HEK293 (cell line): ENCODE measurements at regions not wholly inside any gene's neighbourhood (a gene's known extent, or its start where the extent isn't known, plus 50 kb on each side); places are given as distances from the start of the nearest gene placed in this dataset.

Experiments
- CTCF ChIA-PET: fragments of 350-600 bp; formaldehyde crosslinking; extraction: SDS; loops from one replicate; lab custom pipeline; 2021; ENCODE audit warnings: antibody characterized with exemption; lab: Yijun Ruan, JAX
- POLR2A ChIA-PET: fragments of 300-600 bp; formaldehyde crosslinking; extraction: SDS; loops from one replicate; lab custom pipeline; 2020; ENCODE audit warnings: antibody characterized with exemption, inconsistent platforms; lab: Yijun Ruan, JAX
- H3K27ac ChIP-seq: fragments of 200-500 bp; sonication (Bioruptor generic); 2 replicates; pipeline ENCODE4 v1.5.1; 2014; ENCODE audit warnings: low read depth, low read length, control low read depth, inconsistent platforms; ENCODE audit errors: extremely low read depth
- H3K36me3 ChIP-seq, 2 experiments: fragments of 200-500 bp in 1 of 2; sonication (Bioruptor generic) in 1 of 2; 1 replicate in 1 of 2; 2 replicates in 1 of 2; pipeline ENCODE4 v1.5.1; 2014 to 2017; ENCODE audit warnings: inconsistent platforms in 2 of 2, low read length in 2 of 2; ENCODE audit not compliant: control insufficient read depth in 2 of 2, insufficient read depth in 1 of 2
- H3K4me1 ChIP-seq: fragments of 200-500 bp; sonication (Bioruptor generic); 2 replicates; pipeline ENCODE4 v1.5.1; 2014; ENCODE audit warnings: mild to moderate bottlenecking, low read length, inconsistent platforms; ENCODE audit not compliant: control insufficient read depth, insufficient read depth
- H3K4me3 ChIP-seq: 2 replicates; pipeline ENCODE4 v1.5.1; 2011; ENCODE audit warnings: low read depth, mild to moderate bottlenecking, control low read depth, low read length, moderate library complexity
- H3K9me3 ChIP-seq: fragments of 200-500 bp; sonication (Bioruptor generic); 2 replicates; pipeline ENCODE4 v1.5.1; 2014; ENCODE audit warnings: low read depth, low read length, inconsistent platforms; ENCODE audit not compliant: control insufficient read depth, insufficient read depth
- GFI1B ChIP-seq: fragments of 450-650 bp; formaldehyde crosslinking; IDR thresholded peaks from 2 replicates; pipeline ENCODE4 v1.5.1; 2016; ENCODE audit warnings: missing biosample characterization, missing genetic modification characterization
- GLI4 ChIP-seq: fragments of 450-650 bp; formaldehyde crosslinking; IDR thresholded peaks from 2 replicates; pipeline ENCODE4 v1.5.1; 2016; ENCODE audit warnings: missing biosample characterization, missing genetic modification characterization
- KLF10 ChIP-seq: fragments of 450-650 bp; IDR thresholded peaks from 2 replicates; pipeline ENCODE4 v1.5.1; 2018; ENCODE audit warnings: missing biosample characterization, mild to moderate bottlenecking, missing genetic modification characterization
- PRDM1 ChIP-seq: fragments of 450-650 bp; formaldehyde crosslinking; IDR thresholded peaks from 2 replicates; pipeline ENCODE4; 2016; ENCODE audit warnings: missing biosample characterization, missing genetic modification characterization
- ZBTB1 ChIP-seq: fragments of 450-650 bp; formaldehyde crosslinking; IDR thresholded peaks from 2 replicates; pipeline ENCODE4 v1.5.1; 2016; ENCODE audit warnings: missing biosample characterization, missing genetic modification characterization
- ZBTB48 ChIP-seq: fragments of 450-650 bp; formaldehyde crosslinking; IDR thresholded peaks from 2 replicates; pipeline ENCODE4 v1.5.1; 2016; ENCODE audit warnings: missing biosample characterization, missing genetic modification characterization
- ZNF175 ChIP-seq: fragments of 450-650 bp; formaldehyde crosslinking; IDR thresholded peaks from 2 replicates; pipeline ENCODE4 v1.5.1; 2016; ENCODE audit warnings: missing biosample characterization, missing genetic modification characterization
- ZNF366 ChIP-seq: fragments of 450-650 bp; formaldehyde crosslinking; conservative IDR thresholded peaks from 2 replicates; pipeline ENCODE4 v1.5.1; 2016; ENCODE audit warnings: missing biosample characterization, missing genetic modification characterization
- ZNF37A ChIP-seq: fragments of 450-650 bp; IDR thresholded peaks from 2 replicates; pipeline ENCODE4 v1.5.1; 2018; ENCODE audit warnings: missing biosample characterization, missing genetic modification characterization
- ZNF555 ChIP-seq: fragments of 450-650 bp; formaldehyde crosslinking; conservative IDR thresholded peaks from 2 replicates; pipeline ENCODE4 v1.5.1; 2017; ENCODE audit warnings: missing biosample characterization, mild to moderate bottlenecking, missing genetic modification characterization, inconsistent platforms
- ZNF558 ChIP-seq: fragments of 450-650 bp; formaldehyde crosslinking; IDR thresholded peaks from 2 replicates; pipeline ENCODE4 v1.5.1; 2016; ENCODE audit warnings: missing biosample characterization, missing genetic modification characterization
- ZNF600 ChIP-seq: fragments of 450-650 bp; formaldehyde crosslinking; IDR thresholded peaks from 2 replicates; pipeline ENCODE4 v1.5.1; 2016; ENCODE audit warnings: missing biosample characterization, missing genetic modification characterization
- TF ChIP-seq, protein P1 (sequence below): fragments of 450-650 bp; formaldehyde crosslinking; IDR thresholded peaks from 2 replicates; pipeline ENCODE4 v1.5.1; 2017; ENCODE audit warnings: missing biosample characterization, missing genetic modification characterization
- TF ChIP-seq, protein P2 (sequence below): fragments of 450-650 bp; formaldehyde crosslinking; conservative IDR thresholded peaks from 2 replicates; pipeline ENCODE4 v1.5.1; 2016; ENCODE audit warnings: low read depth, missing biosample characterization, missing genetic modification characterization
- TF ChIP-seq, protein P3 (sequence below): IDR thresholded peaks from 2 replicates; pipeline ENCODE4 v1.6.1; 2011; ENCODE audit warnings: mild to moderate bottlenecking, low read depth, low read length, borderline replicate concordance
- TF ChIP-seq, protein P4 (sequence below): fragments of 450-650 bp; formaldehyde crosslinking; IDR thresholded peaks from 2 replicates; pipeline ENCODE4 v1.5.1; 2016; ENCODE audit warnings: missing biosample characterization, missing genetic modification characterization
- TF ChIP-seq, protein P5 (sequence below): fragments of 450-650 bp; formaldehyde crosslinking; IDR thresholded peaks from 2 replicates; pipeline ENCODE4 v1.5.1; 2016; ENCODE audit warnings: missing biosample characterization, missing genetic modification characterization

DNA sequence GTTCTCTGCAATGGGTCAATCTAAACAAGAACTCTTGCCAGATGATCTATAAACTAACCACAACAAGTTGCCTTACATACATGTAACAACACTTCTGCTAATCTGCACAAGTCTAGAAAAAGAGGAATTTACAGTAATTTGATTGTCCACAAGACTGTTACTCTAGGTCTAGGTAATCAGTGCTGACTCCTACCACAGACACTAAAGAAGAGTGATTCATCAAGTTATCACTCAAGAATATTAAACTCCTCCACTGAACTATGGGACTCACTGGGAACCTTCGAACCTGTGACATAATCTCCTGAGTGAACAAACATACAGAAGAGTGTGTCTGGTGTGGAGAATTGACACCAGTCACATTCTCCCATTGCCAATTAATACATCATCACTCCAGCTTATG, 138.3 kb downstream of the ANXA2 start (continued):
- TF ChIP-seq, protein P1, sequence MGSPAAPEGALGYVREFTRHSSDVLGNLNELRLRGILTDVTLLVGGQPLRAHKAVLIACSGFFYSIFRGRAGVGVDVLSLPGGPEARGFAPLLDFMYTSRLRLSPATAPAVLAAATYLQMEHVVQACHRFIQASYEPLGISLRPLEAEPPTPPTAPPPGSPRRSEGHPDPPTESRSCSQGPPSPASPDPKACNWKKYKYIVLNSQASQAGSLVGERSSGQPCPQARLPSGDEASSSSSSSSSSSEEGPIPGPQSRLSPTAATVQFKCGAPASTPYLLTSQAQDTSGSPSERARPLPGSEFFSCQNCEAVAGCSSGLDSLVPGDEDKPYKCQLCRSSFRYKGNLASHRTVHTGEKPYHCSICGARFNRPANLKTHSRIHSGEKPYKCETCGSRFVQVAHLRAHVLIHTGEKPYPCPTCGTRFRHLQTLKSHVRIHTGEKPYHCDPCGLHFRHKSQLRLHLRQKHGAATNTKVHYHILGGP (tag by site-specific recombination) = no peak
- TF ChIP-seq, protein P2, sequence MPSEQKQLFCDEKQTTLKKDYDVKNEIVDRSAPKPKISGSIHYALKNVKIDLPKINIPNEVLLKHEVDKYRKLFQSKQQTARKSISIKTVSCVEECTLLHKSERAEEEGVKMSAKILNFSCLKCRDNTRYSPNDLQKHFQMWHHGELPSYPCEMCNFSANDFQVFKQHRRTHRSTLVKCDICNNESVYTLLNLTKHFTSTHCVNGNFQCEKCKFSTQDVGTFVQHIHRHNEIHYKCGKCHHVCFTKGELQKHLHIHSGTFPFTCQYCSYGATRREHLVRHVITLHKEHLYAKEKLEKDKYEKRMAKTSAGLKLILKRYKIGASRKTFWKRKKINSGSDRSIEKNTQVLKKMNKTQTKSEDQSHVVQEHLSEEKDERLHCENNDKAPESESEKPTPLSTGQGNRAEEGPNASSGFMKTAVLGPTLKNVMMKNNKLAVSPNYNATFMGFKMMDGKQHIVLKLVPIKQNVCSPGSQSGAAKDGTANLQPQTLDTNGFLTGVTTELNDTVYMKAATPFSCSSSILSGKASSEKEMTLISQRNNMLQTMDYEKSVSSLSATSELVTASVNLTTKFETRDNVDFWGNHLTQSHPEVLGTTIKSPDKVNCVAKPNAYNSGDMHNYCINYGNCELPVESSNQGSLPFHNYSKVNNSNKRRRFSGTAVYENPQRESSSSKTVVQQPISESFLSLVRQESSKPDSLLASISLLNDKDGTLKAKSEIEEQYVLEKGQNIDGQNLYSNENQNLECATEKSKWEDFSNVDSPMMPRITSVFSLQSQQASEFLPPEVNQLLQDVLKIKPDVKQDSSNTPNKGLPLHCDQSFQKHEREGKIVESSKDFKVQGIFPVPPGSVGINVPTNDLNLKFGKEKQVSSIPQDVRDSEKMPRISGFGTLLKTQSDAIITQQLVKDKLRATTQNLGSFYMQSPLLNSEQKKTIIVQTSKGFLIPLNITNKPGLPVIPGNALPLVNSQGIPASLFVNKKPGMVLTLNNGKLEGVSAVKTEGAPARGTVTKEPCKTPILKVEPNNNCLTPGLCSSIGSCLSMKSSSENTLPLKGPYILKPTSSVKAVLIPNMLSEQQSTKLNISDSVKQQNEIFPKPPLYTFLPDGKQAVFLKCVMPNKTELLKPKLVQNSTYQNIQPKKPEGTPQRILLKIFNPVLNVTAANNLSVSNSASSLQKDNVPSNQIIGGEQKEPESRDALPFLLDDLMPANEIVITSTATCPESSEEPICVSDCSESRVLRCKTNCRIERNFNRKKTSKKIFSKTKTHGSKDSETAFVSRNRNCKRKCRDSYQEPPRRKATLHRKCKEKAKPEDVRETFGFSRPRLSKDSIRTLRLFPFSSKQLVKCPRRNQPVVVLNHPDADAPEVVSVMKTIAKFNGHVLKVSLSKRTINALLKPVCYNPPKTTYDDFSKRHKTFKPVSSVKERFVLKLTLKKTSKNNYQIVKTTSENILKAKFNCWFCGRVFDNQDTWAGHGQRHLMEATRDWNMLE = no peak
- TF ChIP-seq GLI4 (tag by site-specific recombination) = no peak

DNA sequence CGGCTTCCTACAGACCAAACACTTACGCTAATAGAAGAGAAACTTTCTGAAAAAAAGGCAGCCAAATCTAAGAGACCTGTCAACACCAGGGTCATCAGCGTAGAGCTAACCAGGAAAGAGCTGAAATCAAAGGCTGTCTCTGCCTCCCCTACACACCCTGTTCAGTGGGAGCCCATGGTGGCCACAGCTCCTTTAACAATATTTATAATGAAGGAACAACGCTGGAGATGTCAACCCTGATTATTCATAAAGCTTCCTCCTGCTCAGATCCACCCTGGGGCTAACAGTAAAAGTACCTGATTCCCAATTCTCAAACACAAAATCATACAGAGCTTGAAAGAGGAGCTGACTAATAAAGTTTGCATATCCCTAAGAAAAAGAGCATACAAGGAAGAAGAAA, 133.7 kb downstream of the ANXA2 start:
- CTCF ChIA-PET = interaction anchor here (0.6 to 1.2 kb wide), 3 partner anchors 13 to 64 kb away, joined by 3 to 4 read pairs (median 4); no protein-coding TSS in a partner anchor
- Histone ChIP-seq H3K4me1 (no peaks in the 10 kb centered on the region), H3K4me3 (no peak overlapping the region), H3K27ac (no peak overlapping the region), H3K9me3 (no peaks in the 10 kb centered on the region), H3K36me3 (no peaks in the 10 kb centered on the region)
- no peak for TF ChIP-seq PRDM1 (tag by site-specific recombination)
- TF ChIP-seq ZNF366 = no peak
- TF ChIP-seq ZNF600 (tag by site-specific recombination) = no peak
- TF ChIP-seq, protein P3, sequence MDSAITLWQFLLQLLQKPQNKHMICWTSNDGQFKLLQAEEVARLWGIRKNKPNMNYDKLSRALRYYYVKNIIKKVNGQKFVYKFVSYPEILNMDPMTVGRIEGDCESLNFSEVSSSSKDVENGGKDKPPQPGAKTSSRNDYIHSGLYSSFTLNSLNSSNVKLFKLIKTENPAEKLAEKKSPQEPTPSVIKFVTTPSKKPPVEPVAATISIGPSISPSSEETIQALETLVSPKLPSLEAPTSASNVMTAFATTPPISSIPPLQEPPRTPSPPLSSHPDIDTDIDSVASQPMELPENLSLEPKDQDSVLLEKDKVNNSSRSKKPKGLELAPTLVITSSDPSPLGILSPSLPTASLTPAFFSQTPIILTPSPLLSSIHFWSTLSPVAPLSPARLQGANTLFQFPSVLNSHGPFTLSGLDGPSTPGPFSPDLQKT = no peak
- TF ChIP-seq, protein P4, sequence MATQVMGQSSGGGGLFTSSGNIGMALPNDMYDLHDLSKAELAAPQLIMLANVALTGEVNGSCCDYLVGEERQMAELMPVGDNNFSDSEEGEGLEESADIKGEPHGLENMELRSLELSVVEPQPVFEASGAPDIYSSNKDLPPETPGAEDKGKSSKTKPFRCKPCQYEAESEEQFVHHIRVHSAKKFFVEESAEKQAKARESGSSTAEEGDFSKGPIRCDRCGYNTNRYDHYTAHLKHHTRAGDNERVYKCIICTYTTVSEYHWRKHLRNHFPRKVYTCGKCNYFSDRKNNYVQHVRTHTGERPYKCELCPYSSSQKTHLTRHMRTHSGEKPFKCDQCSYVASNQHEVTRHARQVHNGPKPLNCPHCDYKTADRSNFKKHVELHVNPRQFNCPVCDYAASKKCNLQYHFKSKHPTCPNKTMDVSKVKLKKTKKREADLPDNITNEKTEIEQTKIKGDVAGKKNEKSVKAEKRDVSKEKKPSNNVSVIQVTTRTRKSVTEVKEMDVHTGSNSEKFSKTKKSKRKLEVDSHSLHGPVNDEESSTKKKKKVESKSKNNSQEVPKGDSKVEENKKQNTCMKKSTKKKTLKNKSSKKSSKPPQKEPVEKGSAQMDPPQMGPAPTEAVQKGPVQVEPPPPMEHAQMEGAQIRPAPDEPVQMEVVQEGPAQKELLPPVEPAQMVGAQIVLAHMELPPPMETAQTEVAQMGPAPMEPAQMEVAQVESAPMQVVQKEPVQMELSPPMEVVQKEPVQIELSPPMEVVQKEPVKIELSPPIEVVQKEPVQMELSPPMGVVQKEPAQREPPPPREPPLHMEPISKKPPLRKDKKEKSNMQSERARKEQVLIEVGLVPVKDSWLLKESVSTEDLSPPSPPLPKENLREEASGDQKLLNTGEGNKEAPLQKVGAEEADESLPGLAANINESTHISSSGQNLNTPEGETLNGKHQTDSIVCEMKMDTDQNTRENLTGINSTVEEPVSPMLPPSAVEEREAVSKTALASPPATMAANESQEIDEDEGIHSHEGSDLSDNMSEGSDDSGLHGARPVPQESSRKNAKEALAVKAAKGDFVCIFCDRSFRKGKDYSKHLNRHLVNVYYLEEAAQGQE (tag by site-specific recombination) = no peak
- no peak for TF ChIP-seq ZNF175 (tag by site-specific recombination)
- TF ChIP-seq GFI1B = no peak
- no peak for TF ChIP-seq ZBTB1
- TF ChIP-seq ZBTB48 (tag by site-specific recombination) = no peak
- TF ChIP-seq ZNF37A (tag by site-specific recombination) = no peak
- TF ChIP-seq KLF10 (tag by site-specific recombination) = no peak
- TF ChIP-seq ZNF555 (tag by site-specific recombination) = no peak
- TF ChIP-seq, protein P5, sequence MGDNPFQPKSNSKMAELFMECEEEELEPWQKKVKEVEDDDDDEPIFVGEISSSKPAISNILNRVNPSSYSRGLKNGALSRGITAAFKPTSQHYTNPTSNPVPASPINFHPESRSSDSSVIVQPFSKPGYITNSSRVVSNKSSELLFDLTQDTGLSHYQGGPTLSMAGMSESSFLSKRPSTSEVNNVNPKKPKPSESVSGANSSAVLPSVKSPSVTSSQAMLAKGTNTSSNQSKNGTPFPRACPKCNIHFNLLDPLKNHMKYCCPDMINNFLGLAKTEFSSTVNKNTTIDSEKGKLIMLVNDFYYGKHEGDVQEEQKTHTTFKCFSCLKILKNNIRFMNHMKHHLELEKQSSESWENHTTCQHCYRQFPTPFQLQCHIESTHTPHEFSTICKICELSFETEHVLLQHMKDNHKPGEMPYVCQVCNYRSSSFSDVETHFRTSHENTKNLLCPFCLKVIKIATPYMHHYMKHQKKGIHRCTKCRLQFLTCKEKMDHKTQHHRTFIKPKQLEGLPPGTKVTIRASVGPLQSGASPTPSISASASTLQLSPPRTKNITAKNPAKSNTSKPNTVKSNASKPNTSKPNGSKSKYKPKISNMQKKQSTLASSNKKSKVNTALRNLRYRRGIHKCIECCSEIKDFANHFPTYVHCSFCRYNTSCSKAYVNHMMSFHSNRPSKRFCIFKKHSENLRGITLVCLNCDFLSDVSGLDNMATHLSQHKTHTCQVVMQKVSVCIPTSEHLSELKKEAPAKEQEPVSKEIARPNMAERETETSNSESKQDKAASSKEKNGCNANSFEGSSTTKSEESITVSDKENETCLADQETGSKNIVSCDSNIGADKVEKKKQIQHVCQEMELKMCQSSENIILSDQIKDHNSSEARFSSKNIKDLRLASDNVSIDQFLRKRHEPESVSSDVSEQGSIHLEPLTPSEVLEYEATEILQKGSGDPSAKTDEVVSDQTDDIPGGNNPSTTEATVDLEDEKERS (tag by site-specific recombination) = no peak
- TF ChIP-seq ZNF558 (tag by site-specific recombination) = no peak
- POLR2A ChIA-PET = no interaction called here
